Medulla oblongata (tissue), 1 donor: ENCODE measurements at regions not wholly inside any gene's neighbourhood (a gene's known extent, or its start where the extent isn't known, plus 50 kb on each side); places are given as distances from the start of the nearest gene placed in this dataset.

ENCODE experiments used
- DNase-seq: peaks from one replicate; pipeline ENCODE4 v3.0.0-alpha.2; 2015; ENCODE audit errors: extremely low spot score

- DNase-seq = no peak
Observed at GRCh38 chr7:67758551-67758950, 761.9 kb downstream of the TYW1 start.

- DNase-seq = no peak
Observed at GRCh38 chr7:67760971-67761370, 764.3 kb downstream of the TYW1 start.

- DNase-seq = no peak
Observed at GRCh38 chr7:67762516-67762915, 765.9 kb downstream of the TYW1 start.

GRCh38 chr7:67764289-67764688, 767.7 kb downstream of the TYW1 start:
- DNase-seq = no peak

GRCh38 chr7:67765481-67766175, 769.0 kb downstream of the TYW1 start:
- no peak for DNase-seq

- no peak for DNase-seq
Observed at GRCh38 chr7:67766906-67767410, 770.3 kb downstream of the TYW1 start.

- no peak for DNase-seq
Observed at GRCh38 chr7:67771846-67772605, 775.4 kb downstream of the TYW1 start.

- DNase-seq = no peak
Observed at GRCh38 chr7:67773081-67773480, 776.4 kb downstream of the TYW1 start.

GRCh38 chr7:67777119-67777518, 780.5 kb downstream of the TYW1 start:
- DNase-seq = no peak

- DNase-seq = no peak
Observed at GRCh38 chr7:67781841-67782240, 785.2 kb downstream of the TYW1 start.

GRCh38 chr7:67786021-67786420, 789.4 kb downstream of the TYW1 start:
- no peak for DNase-seq

- DNase-seq = no peak
Observed at GRCh38 chr7:67788669-67789068, 792.0 kb downstream of the TYW1 start.

- no peak for DNase-seq
Observed at GRCh38 chr7:67791918-67792317, 795.3 kb downstream of the TYW1 start.

GRCh38 chr7:67794544-67794943, 797.9 kb downstream of the TYW1 start:
- DNase-seq = no peak

- no peak for DNase-seq
Observed at GRCh38 chr7:67803789-67804188, 807.2 kb downstream of the TYW1 start.

GRCh38 chr7:67805921-67806471, 809.4 kb downstream of the TYW1 start:
- no peak for DNase-seq

- DNase-seq = no peak
Observed at GRCh38 chr7:67807826-67808225, 811.2 kb downstream of the TYW1 start.

- DNase-seq = no peak
Observed at GRCh38 chr7:67809586-67809985, 813.0 kb downstream of the TYW1 start.

GRCh38 chr7:67813621-67814292, 817.1 kb downstream of the TYW1 start:
- DNase-seq = no peak

GRCh38 chr7:67817481-67817880, 820.8 kb downstream of the TYW1 start:
- DNase-seq = no peak

GRCh38 chr7:67821116-67821515, 824.5 kb downstream of the TYW1 start:
- DNase-seq = no peak

GRCh38 chr7:67823345-67823744, 826.7 kb downstream of the TYW1 start:
- no peak for DNase-seq
